ENCODE measurements at regions not wholly inside any gene's neighbourhood (a gene's known extent, or its start where the extent isn't known, plus 50 kb on each side); places are given as distances from the start of the nearest gene placed in this dataset.
"Not testable (repeated sequence)": the region's sequence is repeated elsewhere in the genome, so short reads cannot be mapped to it uniquely, and the experiment has no call there.

GRCh38 chr9:34783951-34784487, 74.1 kb upstream of the CCL21 start:
- no peak for DNase-seq

- DNase-seq, result no peak
Measured at GRCh38 chr9:34782372-34782771, 72.4 kb upstream of the CCL21 start.

GRCh38 chr9:34777666-34778065, 67.7 kb upstream of the CCL21 start:
- DNase-seq, result no peak

GRCh38 chr9:34773955-34774354, 64.0 kb upstream of the CCL21 start:
- DNase-seq, result no peak

GRCh38 chr9:34773306-34773910, 63.5 kb upstream of the CCL21 start:
- DNase-seq, result no peak

GRCh38 chr9:34771007-34771406, 61.1 kb upstream of the CCL21 start:
- no peak for DNase-seq

- DNase-seq, result not testable (repeated sequence)
Measured at GRCh38 chr9:34767087-34767486, 57.2 kb upstream of the CCL21 start.

- DNase-seq, result peak; percentile 53
Measured at GRCh38 chr9:34760196-34761040, 50.5 kb upstream of the CCL21 start.

All from dermis blood vessel endothelial cell (primary cell).